Body of pancreas (tissue), 4 donors: ENCODE measurements at regions not wholly inside any gene's neighbourhood (a gene's known extent, or its start where the extent isn't known, plus 50 kb on each side); places are given as distances from the start of the nearest gene placed in this dataset.

Source experiments
- CTCF ChIP-seq, 7 experiments: fragments of 450-650 bp in 4 of 7; fragments of 200-600 bp in 3 of 7; sonication (generic) in 3 of 7; IDR thresholded peaks; one replicate each; pipeline ENCODE4 v1.5.1; 2016 to 2019; ENCODE audit warnings: antibody characterized with exemption in 7 of 7
- POLR2A ChIP-seq, 3 donors: fragments of 450-650 bp; IDR thresholded peaks; one replicate each; pipeline ENCODE4 v1.6.1; 2016; ENCODE audit warnings: antibody characterized with exemption in 3 of 3, mild to moderate bottlenecking in 2 of 3

- TF ChIP-seq CTCF (IDR thresholded peaks at IDR 0.05): no peak
- TF ChIP-seq POLR2A (IDR thresholded peaks at IDR 0.05): no peak
Measured at GRCh38 chrX:124467202-124467601, 120.8 kb downstream of the SH2D1A start.
